B cell (primary cell): ENCODE measurements at regions not wholly inside any gene's neighbourhood (a gene's known extent, or its start where the extent isn't known, plus 50 kb on each side); places are given as distances from the start of the nearest gene placed in this dataset.

Source experiments
- ATAC-seq: fragments of 200-7000 bp; cut with Tn5 transposase; one replicate; pipeline ENCODE4 v1.10.0; 2021; ENCODE audit warnings: low read depth, mild to moderate bottlenecking, moderate number of reproducible peaks, moderate library complexity
- CTCF ChIA-PET: fragments of 350-600 bp; sonication (Branson Sonifier 250); formaldehyde crosslinking; loops from one replicate; lab custom pipeline; 2021; ENCODE audit warnings: antibody characterized with exemption, inconsistent platforms; lab: Charles Lee
- POLR2A ChIA-PET: fragments of 350-600 bp; sonication (Branson Sonifier 250); formaldehyde crosslinking; loops from one replicate; lab custom pipeline; 2021; ENCODE audit warnings: antibody characterized with exemption; lab: Charles Lee
- DNase-seq: peaks from one replicate; pipeline ENCODE4 v3.0.0; 2013
- H2AFZ ChIP-seq: 2 replicates; pipeline ENCODE4 v1.6.1; 2012; ENCODE audit warnings: mild to moderate bottlenecking, low read depth, low read length; ENCODE audit not compliant: insufficient read depth, poor library complexity, severe bottlenecking
- H3K27ac ChIP-seq, 2 donors: 1 replicate in 1 of 2; 2 replicates in 1 of 2; pipeline ENCODE4 v1.5.1; 2012 to 2013; ENCODE audit warnings: low read length in 2 of 2, mild to moderate bottlenecking in 2 of 2, moderate library complexity in 1 of 2
- H3K27me3 ChIP-seq, 4 experiments: fragments of 200-600 bp in 1 of 4; sonication (generic) in 1 of 4; replicated peaks in 1 of 4; 1 replicate in 2 of 4; 2 replicates in 2 of 4; pipeline versions ENCODE4 v1.6.1 to v1.7.0; 2013 to 2016; ENCODE audit warnings: low read length in 3 of 4, mild to moderate bottlenecking in 2 of 4, mixed read lengths in 1 of 4, moderate library complexity in 1 of 4; ENCODE audit not compliant: insufficient read depth in 4 of 4, control insufficient read depth in 3 of 4; ENCODE audit errors: control extremely low read depth in 1 of 4
- H3K36me3 ChIP-seq, 2 experiments: replicated peaks in 1 of 2; 1 replicate in 1 of 2; 2 replicates in 1 of 2; pipeline versions ENCODE4 v1.6.1 to v1.7.1; 2013; ENCODE audit warnings: low read length in 1 of 2; ENCODE audit not compliant: insufficient read depth in 2 of 2, control insufficient read depth in 1 of 2; ENCODE audit errors: control extremely low read depth in 1 of 2, extremely low read depth in 1 of 2
- H3K4me1 ChIP-seq, 2 donors: fragments of 200-600 bp in 1 of 2; sonication (generic) in 1 of 2; 1 replicate in 1 of 2; 2 replicates in 1 of 2; pipeline versions ENCODE4 v1.5.1 to v1.6.1; 2013 to 2017; ENCODE audit warnings: low read length in 2 of 2; ENCODE audit not compliant: control insufficient read depth in 2 of 2, insufficient read depth in 2 of 2
- H3K4me2 ChIP-seq: replicated peaks from 2 replicates; pipeline ENCODE3; 2012; ENCODE audit warnings: mild to moderate bottlenecking, low read depth, low read length; ENCODE audit not compliant: poor library complexity, severe bottlenecking
- H3K4me3 ChIP-seq, 5 experiments: fragments of 200-600 bp in 1 of 5; sonication (generic) in 1 of 5; 1 replicate in 3 of 5; 2 replicates in 2 of 5; pipeline versions ENCODE4 v1.5.1 to v1.7.0; 2011 to 2016; ENCODE audit warnings: low read length in 4 of 5, mild to moderate bottlenecking in 4 of 5, low read depth in 2 of 5, control low read depth in 1 of 5, moderate library complexity in 1 of 5; ENCODE audit not compliant: insufficient read depth in 1 of 5; ENCODE audit errors: control extremely low read depth in 1 of 5, extremely low read depth in 1 of 5
- H3K79me2 ChIP-seq: fragments of 200-600 bp; sonication (generic); one replicate; pipeline ENCODE4 v1.6.0; 2016; ENCODE audit warnings: low read length; ENCODE audit not compliant: control insufficient read depth, insufficient read depth
- H3K9ac ChIP-seq: fragments of 200-600 bp; sonication (generic); 2 replicates; pipeline ENCODE4 v1.6.1; 2017; ENCODE audit warnings: mild to moderate bottlenecking, low read length, moderate library complexity
- H3K9me3 ChIP-seq, 3 donors: one replicate each; pipeline versions ENCODE4 v1.6.1 to v1.7.1; 2013; ENCODE audit warnings: low read length in 2 of 3; ENCODE audit not compliant: control insufficient read depth in 2 of 3, insufficient read depth in 1 of 3; ENCODE audit errors: control extremely low read depth in 1 of 3
- H4K20me1 ChIP-seq: 2 replicates; pipeline ENCODE4 v1.6.0; 2012; ENCODE audit warnings: mild to moderate bottlenecking, low read length; ENCODE audit not compliant: insufficient read depth, control insufficient read depth, poor library complexity, severe bottlenecking
- H3K27ac Mint-ChIP-seq: one replicate; pipeline ENCODE4 v1.8.0; 2021; ENCODE audit warnings: mixed read lengths
- H3K27me3 Mint-ChIP-seq: one replicate; pipeline ENCODE4 v1.8.0; 2021; ENCODE audit warnings: mixed read lengths
- H3K4me1 Mint-ChIP-seq: one replicate; pipeline ENCODE4 v1.8.0; 2021; ENCODE audit warnings: mixed read lengths
- H3K4me3 Mint-ChIP-seq: one replicate; pipeline ENCODE4 v1.8.0; 2021; ENCODE audit warnings: mixed read lengths
- H3K9me3 Mint-ChIP-seq: one replicate; pipeline ENCODE4 v1.8.0; 2022; ENCODE audit warnings: mixed read lengths; ENCODE audit not compliant: insufficient read depth
- CTCF ChIP-seq: fragments of 200-600 bp; IDR thresholded peaks from one replicate; pipeline ENCODE4 v1.8.0; 2022; ENCODE audit warnings: antibody characterized with exemption, mild to moderate bottlenecking
- EZH2 ChIP-seq: IDR thresholded peaks from 2 replicates; pipeline ENCODE4 v1.6.1; 2012; ENCODE audit warnings: borderline replicate concordance, low read depth, mild to moderate bottlenecking, moderate library complexity, low read length; ENCODE audit not compliant: insufficient read depth, poor library complexity, severe bottlenecking
- WGBS: methylation state at CpG from one replicate; pipeline ENCODE4 v1.1.5; 2013; ENCODE audit warnings: missing lambda C conversion rate; ENCODE audit not compliant: insufficient coverage; 5-methylcytosine and 5-hydroxymethylcytosine counted together
- intact Hi-C: fragments of 100-400 bp; cut with micrococcal nuclease; formaldehyde crosslinking; loops from one replicate; pipeline ENCODE4 v1.10.0; 2022

DNA sequence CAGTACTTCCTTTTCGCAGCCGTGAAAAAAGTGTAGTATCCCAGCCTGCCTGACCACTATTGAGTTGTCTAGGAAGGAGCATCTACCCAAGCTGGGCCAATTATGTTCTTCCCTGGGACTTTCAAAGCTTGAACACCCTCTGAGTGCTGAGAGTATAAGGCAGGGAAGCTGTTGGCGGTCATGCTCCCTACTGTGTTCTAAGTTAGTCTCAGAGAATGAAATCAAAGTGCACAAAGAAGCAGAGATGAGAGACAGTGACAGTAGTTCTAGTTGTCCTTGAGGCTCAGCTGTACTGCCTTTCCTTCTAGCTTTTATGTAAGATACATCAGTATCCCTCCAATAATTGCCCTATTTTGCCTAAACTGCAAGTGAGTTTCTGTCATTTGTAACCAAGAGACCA lies 427.1 kb upstream of the SEL1L start:
- TF ChIP-seq EZH2 (no peak), CTCF (no peak)
- Histone ChIP-seq H3K79me2 (no peaks in the 10 kb centered on the region), H4K20me1 (no peaks in the 10 kb centered on the region), H2AFZ (no peak overlapping the region), H3K9me3 (peaks cover 0 to 3% (median 0%) of the 10 kb centered on the region in 3 donors), H3K27ac (no peak overlapping the region), H3K4me3 (no peak overlapping the region), H3K9ac (no peak overlapping the region), H3K4me1 (no peaks in the 10 kb centered on the region), H3K27me3 (no peaks in the 10 kb centered on the region), H3K4me2 (no peak overlapping the region), H3K36me3 (no peaks in the 10 kb centered on the region)
- no peak for DNase-seq
- Mint-ChIP-seq H3K4me1 (no peaks in the 10 kb centered on the region), H3K27me3 (no peaks in the 10 kb centered on the region), H3K9me3 (peaks cover 6% of the 10 kb centered on the region), H3K4me3 (no peak overlapping the region), H3K27ac (no peak overlapping the region)
- 89% methylated on average over 3 of the region's 3 CpGs for WGBS
- ATAC-seq, result no peak
- CTCF ChIA-PET, result no interaction called here
- POLR2A ChIA-PET, result no interaction called here
- intact Hi-C loops, result no loop called here

DNA sequence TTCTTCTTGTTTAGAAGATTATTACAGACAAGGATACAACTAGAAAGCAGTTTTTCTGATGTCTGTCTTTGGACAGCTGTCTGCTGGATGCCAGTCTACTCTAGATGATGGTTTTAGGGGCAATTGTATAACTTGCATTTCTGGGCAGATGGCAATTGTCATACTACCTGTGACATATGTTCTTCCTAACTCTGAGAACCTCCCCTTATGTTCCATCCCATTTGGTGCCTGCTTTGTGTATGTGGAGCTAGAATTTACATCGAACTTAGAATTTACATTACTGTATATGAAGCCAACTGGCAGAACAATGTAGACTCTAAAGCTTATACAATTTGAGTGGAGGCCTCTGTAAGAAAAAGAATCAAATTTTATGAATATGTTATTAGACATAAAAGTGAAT lies 430.2 kb upstream of the SEL1L start:
- no peak overlapping the region for H3K27ac Mint-ChIP-seq

More for the DNA sequence above, 430.2 kb upstream of the SEL1L start:
- DNase-seq, result no peak
- ChIA-PET POLR2A (no interaction called here), CTCF (no interaction called here)
- Histone ChIP-seq H3K4me3 (no peak overlapping the region), H3K27ac (no peak overlapping the region), H2AFZ (no peak overlapping the region), H3K4me2 (no peak overlapping the region), H3K36me3 (no peaks in the 10 kb centered on the region), H3K27me3 (no peaks in the 10 kb centered on the region), H3K79me2 (no peaks in the 10 kb centered on the region), H4K20me1 (no peaks in the 10 kb centered on the region), H3K9ac (no peak overlapping the region), H3K9me3 (peaks cover under 1 to 15% (median 3%) of the 10 kb centered on the region in 3 donors), H3K4me1 (no peaks in the 10 kb centered on the region)
- intact Hi-C loops, result no loop called here
- TF ChIP-seq CTCF (no peak), EZH2 (no peak)
- no peak overlapping the region for H3K4me3 Mint-ChIP-seq
- WGBS, result no CpG with 5 or more reads among the region's 1 CpG
- ATAC-seq, result no peak
- H3K27me3 Mint-ChIP-seq, result no peaks in the 10 kb centered on the region
- no peaks in the 10 kb centered on the region for H3K4me1 Mint-ChIP-seq
- H3K9me3 Mint-ChIP-seq, result peaks cover 18% of the 10 kb centered on the region
